Testis (tissue), 2 donors: ENCODE measurements at regions not wholly inside any gene's neighbourhood (a gene's known extent, or its start where the extent isn't known, plus 50 kb on each side); places are given as distances from the start of the nearest gene placed in this dataset.

Experiments
- CTCF ChIP-seq, 3 experiments: fragments of 450-650 bp in 2 of 3; fragments of 200-600 bp in 1 of 3; sonication (generic) in 1 of 3; IDR thresholded peaks; one replicate each; pipeline ENCODE4 v1.5.1; 2016 to 2019; ENCODE audit warnings: antibody characterized with exemption in 3 of 3, mild to moderate bottlenecking in 2 of 3, moderate library complexity in 1 of 3
- POLR2A ChIP-seq: fragments of 450-650 bp; IDR thresholded peaks from one replicate; pipeline ENCODE4 v1.6.1; 2017; ENCODE audit warnings: antibody characterized with exemption, mild to moderate bottlenecking, moderate library complexity

DNA sequence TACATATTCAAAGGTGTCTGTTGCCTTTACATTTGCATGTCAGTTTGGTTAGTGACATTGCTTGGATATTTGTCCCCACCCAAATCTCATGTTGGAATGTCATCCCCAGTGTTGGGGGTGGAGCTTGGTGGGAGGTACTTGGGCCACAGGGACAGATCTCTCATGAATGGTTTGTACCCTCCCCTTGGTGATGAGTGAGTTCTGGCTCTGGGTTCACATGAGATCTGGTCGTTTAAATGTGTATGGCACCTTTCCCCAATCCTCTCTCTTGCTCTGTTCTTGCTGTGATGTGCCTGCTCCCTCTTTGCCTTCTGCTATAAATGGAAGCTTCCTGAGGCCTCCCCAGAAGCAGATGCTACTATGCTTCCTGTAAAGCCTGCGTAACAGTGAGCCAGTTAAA is 207.9 kb upstream of the DIO3 start:
- no peak for TF ChIP-seq CTCF (IDR thresholded peaks at IDR 0.05)
- no peak for TF ChIP-seq POLR2A
